ENCODE measurements at regions not wholly inside any gene's neighbourhood (a gene's known extent, or its start where the extent isn't known, plus 50 kb on each side); places are given as distances from the start of the nearest gene placed in this dataset.

DNA sequence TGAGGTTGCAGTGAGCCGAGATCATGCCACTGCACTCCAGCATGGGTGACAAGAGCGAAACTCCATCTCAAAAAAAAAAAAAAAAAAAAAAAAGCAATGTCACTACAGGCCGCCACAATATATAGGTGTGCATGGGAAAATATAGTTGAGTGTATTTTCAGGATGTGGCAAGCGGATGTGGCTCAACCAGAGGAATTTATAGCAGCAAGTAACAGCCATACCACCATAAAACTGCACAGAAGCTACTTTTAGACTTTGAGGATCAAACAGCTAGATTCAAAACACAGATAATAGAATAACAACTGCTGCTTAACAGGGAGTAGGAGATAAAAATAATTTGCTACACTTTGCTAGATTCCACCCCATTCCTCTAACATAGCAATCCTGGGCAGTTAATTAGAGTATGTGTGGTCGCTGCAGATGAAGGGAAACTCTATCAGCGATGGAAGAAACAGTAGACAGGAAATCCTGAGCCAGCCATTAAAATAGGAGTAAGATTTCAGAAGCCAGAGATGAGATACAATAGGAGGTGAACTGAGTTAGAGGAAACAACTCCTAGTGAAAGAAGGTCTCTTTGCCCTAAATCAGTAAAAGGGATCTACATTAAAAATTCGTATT lies 318.7 kb upstream of the STT3B start:
- DNase-seq: peak in 1 of 2 donors; percentile 38

DNA sequence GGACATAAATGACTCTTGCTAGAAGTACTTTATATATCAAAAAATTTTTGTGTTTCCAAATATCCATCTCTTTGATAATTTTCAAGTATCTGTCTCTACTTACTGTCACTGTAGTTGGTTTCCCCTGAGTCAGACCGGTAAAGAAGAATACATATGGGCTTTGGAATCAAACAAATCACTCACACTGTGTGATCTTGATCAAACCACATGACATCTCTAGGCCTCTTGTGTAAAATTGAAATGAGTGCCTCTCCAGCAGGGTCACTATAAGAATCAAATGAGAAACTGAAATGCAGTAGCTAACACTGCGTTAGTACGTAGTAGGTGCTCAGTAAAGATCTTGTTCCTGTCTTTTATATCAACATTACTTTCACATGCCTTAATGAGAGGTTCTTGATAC lies 314.6 kb upstream of the STT3B start:
- WGBS, 5 donors: 92 to 98% (median 94%) methylated on average over 3 of the region's 3 CpGs

More for the DNA sequence above, 318.7 kb upstream of the STT3B start:
- WGBS, 5 donors: 75 to 85% (median 80%) methylated on average over 7 of the region's 7 CpGs
- no peaks in the 10 kb centered on the region for H3K27me3 ChIP-seq
- H3K9me3 ChIP-seq: no peaks in the 10 kb centered on the region
- TF ChIP-seq, protein P1, sequence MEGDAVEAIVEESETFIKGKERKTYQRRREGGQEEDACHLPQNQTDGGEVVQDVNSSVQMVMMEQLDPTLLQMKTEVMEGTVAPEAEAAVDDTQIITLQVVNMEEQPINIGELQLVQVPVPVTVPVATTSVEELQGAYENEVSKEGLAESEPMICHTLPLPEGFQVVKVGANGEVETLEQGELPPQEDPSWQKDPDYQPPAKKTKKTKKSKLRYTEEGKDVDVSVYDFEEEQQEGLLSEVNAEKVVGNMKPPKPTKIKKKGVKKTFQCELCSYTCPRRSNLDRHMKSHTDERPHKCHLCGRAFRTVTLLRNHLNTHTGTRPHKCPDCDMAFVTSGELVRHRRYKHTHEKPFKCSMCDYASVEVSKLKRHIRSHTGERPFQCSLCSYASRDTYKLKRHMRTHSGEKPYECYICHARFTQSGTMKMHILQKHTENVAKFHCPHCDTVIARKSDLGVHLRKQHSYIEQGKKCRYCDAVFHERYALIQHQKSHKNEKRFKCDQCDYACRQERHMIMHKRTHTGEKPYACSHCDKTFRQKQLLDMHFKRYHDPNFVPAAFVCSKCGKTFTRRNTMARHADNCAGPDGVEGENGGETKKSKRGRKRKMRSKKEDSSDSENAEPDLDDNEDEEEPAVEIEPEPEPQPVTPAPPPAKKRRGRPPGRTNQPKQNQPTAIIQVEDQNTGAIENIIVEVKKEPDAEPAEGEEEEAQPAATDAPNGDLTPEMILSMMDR (IDR thresholded peaks at IDR 0.05): no peak
- TF ChIP-seq EP300 (IDR thresholded peaks at IDR 0.05) (no peak), POLR2A (IDR thresholded peaks at IDR 0.05) (no peak), POLR2AphosphoS5 (IDR thresholded peaks at IDR 0.05) (no peak)
- intact Hi-C loops (cut with DNase I; ENCODE audit: low total_unique reads): no loop called here
- H3K4me1 ChIP-seq: no peaks in the 10 kb centered on the region
- H3K27ac ChIP-seq: no peak overlapping the region
- no peak overlapping the region for H3K4me3 ChIP-seq
- H3K36me3 ChIP-seq: no peaks in the 10 kb centered on the region

DNA sequence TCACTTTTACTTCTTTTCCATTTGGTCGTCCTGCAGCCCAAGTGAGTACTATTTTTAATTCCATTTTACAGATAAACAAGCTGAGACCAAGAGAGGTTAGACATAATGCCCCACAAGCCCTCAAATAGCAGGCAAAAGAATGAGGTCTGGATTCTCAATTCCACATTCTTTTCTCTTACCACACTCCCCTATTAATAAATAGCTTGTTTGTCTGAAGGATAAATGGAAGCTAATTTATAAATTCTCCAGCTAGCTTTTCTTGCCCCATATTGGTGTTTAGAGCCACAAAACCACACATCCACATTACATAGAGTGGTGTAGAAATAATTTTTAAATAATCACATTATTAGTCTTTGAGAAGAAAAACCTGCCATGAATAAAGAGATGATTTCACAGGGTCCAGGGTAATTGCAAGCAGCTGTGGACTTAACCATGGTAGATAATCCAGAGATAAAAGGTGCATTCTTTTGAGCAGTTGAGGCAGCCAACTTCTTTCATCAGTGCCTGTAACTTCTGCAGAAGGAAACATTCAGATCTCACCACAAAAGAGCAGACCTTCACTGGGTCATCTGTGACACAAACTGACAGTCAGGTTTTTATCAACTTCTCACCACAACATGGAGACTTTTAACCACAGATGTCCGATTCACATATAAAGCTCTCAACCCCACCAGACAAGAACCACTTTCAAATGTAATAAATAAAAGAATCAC lies 313.4 kb upstream of the STT3B start:
- intact Hi-C loops (cut with DNase I; ENCODE audit: low total_unique reads): no loop called here
- Histone ChIP-seq H3K4me1 (no peaks in the 10 kb centered on the region), H3K36me3 (no peaks in the 10 kb centered on the region), H3K27me3 (no peaks in the 10 kb centered on the region), H3K27ac (no peak overlapping the region), H3K4me3 (no peak overlapping the region), H3K9me3 (no peaks in the 10 kb centered on the region)
- no peak for DNase-seq
- TF ChIP-seq POLR2AphosphoS5 (IDR thresholded peaks at IDR 0.05): no peak
- TF ChIP-seq, protein P1 (IDR thresholded peaks at IDR 0.05): no peak
- TF ChIP-seq POLR2A (IDR thresholded peaks at IDR 0.05): no peak
- no peak for TF ChIP-seq EP300 (IDR thresholded peaks at IDR 0.05)
- WGBS, 5 donors: 40 to 64% (median 54%) methylated on average over 2 of the region's 2 CpGs

More for the DNA sequence above, 314.6 kb upstream of the STT3B start:
- intact Hi-C loops (cut with DNase I; ENCODE audit: low total_unique reads): no loop called here
- no peak for DNase-seq
- no peaks in the 10 kb centered on the region for H3K9me3 ChIP-seq
- H3K27me3 ChIP-seq: no peaks in the 10 kb centered on the region
- H3K4me3 ChIP-seq: no peak overlapping the region
- H3K4me1 ChIP-seq: no peaks in the 10 kb centered on the region
- H3K36me3 ChIP-seq: no peaks in the 10 kb centered on the region
- H3K27ac ChIP-seq: no peak overlapping the region
- TF ChIP-seq EP300 (IDR thresholded peaks at IDR 0.05): no peak
- TF ChIP-seq, protein P1 (IDR thresholded peaks at IDR 0.05): no peak
- no peak for TF ChIP-seq POLR2A (IDR thresholded peaks at IDR 0.05)
- no peak for TF ChIP-seq POLR2AphosphoS5 (IDR thresholded peaks at IDR 0.05)

DNA sequence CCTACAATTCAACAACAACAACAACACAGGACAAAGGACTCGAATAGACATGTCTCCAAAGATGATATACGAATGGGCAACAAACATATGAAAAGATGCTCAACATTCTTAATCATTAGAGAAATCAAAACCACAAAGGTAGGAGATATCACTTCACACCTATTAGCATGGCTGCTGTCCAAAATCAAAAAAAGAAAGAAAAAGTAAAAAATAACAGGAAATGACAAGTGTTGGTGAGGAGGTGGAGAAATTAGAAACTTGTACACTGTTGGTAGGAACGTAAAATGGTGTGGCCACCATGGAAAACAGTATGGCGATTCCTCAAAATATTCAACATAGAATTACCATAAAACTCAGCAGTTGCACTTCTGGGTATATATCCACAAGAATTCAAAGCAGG lies 312.3 kb upstream of the STT3B start:
- Histone ChIP-seq H3K27me3 (no peaks in the 10 kb centered on the region), H3K4me1 (no peaks in the 10 kb centered on the region), H3K36me3 (no peaks in the 10 kb centered on the region), H3K27ac (no peak overlapping the region), H3K4me3 (no peak overlapping the region), H3K9me3 (no peaks in the 10 kb centered on the region)
- TF ChIP-seq EP300 (IDR thresholded peaks at IDR 0.05) (no peak), POLR2A (IDR thresholded peaks at IDR 0.05) (no peak), POLR2AphosphoS5 (IDR thresholded peaks at IDR 0.05) (no peak)
- TF ChIP-seq, protein P1 (IDR thresholded peaks at IDR 0.05): no peak
- intact Hi-C loops (cut with DNase I; ENCODE audit: low total_unique reads): no loop called here
- no peak for DNase-seq
- 84 to 94% (median 93%) methylated on average over 4 of the region's 4 CpGs for WGBS, 5 donors

Data from stomach (tissue), 8 donors.